ENCODE measurements at regions not wholly inside any gene's neighbourhood (a gene's known extent, or its start where the extent isn't known, plus 50 kb on each side); places are given as distances from the start of the nearest gene placed in this dataset.

DNA sequence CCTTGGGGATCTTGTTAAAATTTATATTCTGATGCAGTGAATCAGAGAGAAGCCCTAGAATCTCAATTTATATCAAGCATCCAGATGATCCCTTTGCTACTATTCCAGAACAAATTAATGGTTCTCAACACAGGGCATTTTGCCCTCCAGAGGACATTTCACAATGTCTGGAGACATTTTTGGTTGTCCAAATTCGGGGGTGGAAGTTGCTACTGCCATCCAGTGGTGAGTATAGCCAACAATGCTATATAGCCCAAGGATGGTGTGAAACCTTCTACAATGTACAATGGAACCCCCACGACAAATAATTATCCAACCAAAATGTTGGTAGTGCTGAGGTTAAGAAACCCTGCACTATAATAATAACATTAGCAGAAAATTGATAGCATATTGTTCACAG is 2440.0 kb downstream of the PCDH7 start:
- peak; percentile 3 for DNase-seq

DNA sequence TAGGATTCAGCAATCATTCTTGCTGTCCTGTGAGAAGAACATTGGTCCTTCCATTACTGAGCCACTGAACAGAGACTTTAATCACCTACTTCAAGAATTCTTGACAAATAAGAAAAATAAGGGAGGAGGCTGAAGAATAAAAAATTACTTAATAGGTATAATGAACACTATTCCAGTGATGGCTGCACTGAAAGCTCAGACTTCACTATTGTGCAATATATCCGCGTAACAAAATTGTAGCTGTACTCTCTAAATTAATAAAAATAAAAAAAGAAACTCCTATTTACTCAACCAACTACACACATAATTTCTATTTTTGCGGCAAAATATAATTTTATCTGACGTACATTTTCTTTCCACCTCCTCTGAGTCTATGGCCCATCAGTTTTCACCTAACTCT is 2441.0 kb downstream of the PCDH7 start:
- DNase-seq: no peak

DNA sequence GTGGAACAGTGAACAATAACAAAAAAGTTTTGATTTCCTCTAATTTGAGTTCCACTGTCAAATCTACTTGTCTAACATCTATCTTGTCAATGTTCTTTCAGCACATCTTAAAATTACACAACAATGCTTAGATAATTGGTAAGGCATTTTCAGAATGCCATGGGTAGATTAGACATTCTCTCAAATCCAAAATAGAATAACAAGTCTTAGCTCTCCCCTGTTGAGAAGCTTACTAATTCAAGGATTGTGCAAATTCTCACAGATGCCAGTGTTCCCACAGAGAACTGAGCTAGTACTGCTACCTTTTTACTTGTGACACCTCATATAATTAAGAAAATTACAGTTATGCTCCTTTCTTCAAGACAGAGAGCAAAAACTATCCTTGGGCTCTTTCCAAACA is 2442.0 kb downstream of the PCDH7 start:
- DNase-seq: no peak

- DNase-seq: peak; percentile 33
Observed at GRCh38 chr4:33171873-33172525, 2451.8 kb downstream of the PCDH7 start.

DNA sequence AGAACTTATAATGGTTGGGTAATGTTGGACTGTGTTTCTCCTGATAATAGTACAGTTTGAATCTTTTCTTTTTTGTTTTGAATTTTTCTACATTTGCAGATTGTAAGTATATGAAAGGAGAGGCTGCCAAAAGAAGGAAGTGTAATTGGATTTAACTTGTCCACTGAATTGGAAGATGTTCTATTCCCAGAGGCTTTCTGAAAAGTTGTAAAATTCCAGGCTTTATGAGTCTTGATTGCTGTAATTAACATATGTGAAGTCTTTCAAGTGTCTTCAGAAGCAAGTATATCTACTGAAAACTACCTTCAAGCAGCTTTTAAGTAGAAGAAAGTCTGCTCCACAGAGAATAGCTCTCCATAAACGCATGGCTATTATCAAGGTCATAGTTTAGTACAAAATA is 2456.4 kb downstream of the PCDH7 start:
- no peak for DNase-seq

DNA sequence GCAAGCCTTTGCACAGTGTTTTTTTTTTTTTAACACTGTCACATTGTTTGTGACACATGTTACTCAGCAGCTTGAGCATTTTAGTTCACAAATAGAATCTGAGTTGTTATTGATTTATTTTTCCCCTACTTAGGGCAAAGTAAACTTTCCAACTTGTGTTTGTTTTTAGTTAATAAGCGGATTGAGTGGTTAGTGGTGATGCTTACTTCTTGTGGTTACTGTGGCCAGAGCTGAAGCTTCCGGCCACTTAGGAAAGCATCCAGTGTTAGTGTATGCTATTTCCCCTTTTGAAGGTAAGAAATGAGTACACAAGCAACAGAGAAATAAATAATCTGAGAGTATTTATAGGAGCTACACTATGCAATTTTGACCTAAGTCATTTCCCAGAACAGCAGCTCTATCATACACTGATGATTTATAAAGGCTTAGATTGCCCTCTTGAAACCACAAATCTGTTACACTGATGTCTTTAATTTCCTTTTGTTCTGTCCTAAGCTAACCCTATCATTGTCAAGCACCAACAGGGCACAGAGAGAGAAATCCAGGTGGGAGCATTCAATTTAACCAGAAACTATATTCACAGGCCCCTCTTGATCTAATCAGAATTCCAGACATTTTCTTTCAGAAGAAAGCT is 2464.6 kb downstream of the PCDH7 start:
- DNase-seq: no peak

DNA sequence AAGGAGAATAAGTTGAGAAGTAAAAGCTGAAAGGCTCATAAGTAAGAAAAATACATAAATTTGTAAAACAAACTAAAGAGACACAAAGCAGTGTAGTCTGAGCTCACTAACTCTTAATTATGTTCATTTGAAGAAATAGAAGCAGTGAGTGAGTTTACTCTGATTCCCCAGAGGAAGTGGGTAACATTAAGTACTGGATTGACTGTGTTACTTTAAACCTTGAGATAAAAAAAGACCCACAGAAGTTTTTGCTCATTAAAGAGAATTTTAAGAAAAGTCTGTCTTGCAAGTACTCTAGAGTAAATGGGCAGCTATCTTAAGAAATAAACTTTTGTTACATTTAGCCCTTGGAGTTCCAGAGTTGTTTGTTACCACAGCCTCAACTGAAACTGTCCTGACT is 2466.9 kb downstream of the PCDH7 start:
- no peak for DNase-seq

DNA sequence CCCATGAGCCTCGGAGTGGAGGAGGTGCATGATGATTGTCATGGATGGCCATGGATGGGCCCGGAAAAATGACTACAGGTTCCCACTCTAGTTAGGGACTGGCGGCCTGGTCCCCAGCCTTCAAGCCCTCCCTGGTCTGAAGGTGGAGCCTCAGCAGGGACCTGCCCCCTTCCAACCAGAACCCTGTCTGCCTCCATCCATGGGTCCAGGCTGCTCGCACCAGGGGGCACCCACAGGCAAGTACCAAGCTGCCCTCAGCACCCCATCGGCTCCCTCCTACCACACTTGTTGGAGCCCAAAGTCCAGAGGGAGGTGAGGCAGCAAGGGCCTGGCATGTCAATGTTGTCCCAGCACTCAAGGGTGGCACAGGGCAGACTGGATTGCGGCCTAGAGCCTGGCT is 2468.6 kb downstream of the PCDH7 start:
- no peak for DNase-seq

DNA sequence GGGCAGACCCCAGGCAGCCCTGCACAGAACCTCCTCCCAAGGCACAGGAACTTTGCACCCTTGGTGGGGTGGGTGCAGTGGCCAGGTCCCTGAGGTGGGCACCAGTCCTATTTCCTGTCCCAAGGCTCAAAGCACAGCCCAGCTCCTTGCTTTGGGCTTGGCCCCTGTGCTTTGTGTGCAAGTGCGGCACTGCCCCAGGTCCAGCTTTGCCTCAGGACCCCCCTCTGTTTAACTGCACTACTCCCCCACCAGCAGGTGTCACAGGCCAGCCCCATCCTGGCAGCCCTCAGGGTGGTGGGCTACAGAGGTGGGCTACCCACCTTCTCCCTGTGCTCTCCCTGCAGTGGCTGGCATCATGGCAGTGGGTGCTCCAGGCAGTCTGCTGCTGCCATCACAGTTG is 2469.0 kb downstream of the PCDH7 start:
- DNase-seq: no peak

- DNase-seq: no peak
Observed at GRCh38 chr4:33193109-33193508, 2472.9 kb downstream of the PCDH7 start.

DNA sequence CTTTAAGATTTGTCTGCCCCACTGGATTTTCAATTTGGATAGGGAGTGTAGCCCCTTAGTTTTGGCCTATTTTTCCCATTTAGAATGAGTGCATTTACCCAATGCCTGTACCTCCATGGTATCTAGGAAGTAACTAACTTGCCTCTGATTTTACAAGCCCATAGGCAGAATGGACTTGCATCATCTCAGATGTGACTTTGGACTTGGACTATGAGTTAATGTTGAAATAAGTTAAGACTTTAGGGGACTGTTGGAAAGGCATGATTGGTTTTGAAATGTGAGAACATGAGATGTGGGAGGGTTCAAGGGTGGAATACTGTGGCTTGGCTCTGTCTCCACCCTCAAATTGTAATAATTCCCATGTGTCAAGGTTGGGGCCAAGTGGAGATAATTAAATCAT is 2480.2 kb downstream of the PCDH7 start:
- no peak for DNase-seq

DNA sequence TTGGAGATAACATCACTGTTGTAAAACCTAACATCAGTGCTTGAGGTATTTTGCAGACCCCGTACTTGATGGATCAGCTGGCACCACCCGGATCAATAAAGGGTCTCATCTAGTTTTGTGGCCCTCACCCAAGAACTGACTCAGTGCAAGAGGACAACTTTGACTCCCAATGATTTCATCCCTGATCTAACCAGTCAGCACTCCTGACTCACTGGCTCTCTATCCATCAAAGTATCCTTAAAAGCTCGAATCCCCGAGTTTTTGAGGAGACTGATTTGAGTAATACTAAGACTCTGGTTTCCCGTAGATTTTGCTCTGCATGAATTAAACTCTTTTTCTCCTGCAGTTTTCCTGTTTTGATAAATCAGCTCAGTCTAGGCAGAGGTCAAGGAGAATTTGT is 2498.1 kb downstream of the PCDH7 start:
- no peak for DNase-seq

GRCh38 chr4:33226133-33226532 is 2506.0 kb downstream of the PCDH7 start:
- DNase-seq: no peak

DNA sequence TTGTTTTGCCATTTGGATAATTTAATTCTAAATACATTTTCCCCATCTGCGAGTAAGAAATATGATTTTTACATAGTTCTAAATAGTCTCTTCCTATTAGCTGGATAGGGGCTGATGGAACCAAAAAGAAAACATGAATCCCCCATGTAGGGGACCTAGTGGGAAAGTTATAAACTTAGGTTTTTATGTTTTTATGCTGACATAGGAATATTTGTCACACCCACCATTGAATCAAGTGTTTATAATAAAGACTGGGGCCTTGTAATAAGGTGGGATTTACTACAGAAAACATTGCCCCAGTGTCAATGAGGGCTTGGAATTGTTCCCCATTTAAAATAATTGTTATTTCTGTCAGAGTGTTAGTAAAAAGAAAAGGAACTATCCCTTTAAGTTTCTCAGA is 2506.6 kb downstream of the PCDH7 start:
- DNase-seq: no peak

- no peak for DNase-seq
Observed at GRCh38 chr4:33255094-33255493, 2534.9 kb downstream of the PCDH7 start.

DNA sequence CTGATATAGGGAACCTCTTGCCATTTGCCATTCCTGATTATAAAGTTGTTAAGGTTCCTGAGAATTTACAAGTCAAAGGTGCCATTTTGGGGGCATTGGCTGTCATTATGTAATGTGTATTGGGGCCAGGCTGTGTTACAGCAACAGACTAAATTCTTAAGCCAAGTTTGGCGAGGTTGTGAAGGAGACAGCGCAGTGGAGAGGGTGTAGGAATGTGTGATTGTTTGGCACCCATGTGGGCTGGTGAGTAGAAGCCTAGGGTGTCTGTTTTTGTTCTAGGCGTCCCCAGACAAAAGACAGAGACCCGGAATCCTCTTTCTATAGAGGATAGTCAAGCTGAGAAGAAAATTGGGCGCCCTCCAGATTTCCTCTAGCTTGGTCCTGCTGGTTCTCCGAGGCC is 2535.3 kb downstream of the PCDH7 start:
- DNase-seq: no peak

DNA sequence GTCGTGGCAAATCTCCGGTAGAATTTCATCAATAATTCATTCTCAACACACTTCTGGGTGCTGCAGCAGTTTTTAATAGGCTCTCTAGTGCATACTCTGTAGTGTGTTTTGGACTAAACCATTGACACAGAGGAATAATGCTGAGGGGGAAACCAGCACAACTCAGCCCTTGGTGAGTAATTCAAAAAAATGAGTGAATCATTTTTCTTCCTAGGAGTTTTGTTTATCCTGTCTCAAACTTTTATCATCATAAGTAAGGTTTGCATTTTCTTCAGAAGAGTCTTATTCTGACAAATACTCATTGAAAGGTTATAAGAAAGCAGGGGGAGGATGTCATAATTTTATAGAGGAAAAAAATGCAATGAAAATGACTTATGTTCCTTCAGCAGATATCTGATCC is 2542.7 kb downstream of the PCDH7 start:
- DNase-seq: no peak

GRCh38 chr4:33268776-33269175 is 2548.6 kb downstream of the PCDH7 start:
- no peak for DNase-seq

GRCh38 chr4:33270403-33270802 is 2550.2 kb downstream of the PCDH7 start:
- DNase-seq: no peak

GRCh38 chr4:33272722-33273121 is 2552.6 kb downstream of the PCDH7 start:
- DNase-seq: no peak

- DNase-seq: no peak
Observed at GRCh38 chr4:33283818-33284217, 2563.6 kb downstream of the PCDH7 start.

DNA sequence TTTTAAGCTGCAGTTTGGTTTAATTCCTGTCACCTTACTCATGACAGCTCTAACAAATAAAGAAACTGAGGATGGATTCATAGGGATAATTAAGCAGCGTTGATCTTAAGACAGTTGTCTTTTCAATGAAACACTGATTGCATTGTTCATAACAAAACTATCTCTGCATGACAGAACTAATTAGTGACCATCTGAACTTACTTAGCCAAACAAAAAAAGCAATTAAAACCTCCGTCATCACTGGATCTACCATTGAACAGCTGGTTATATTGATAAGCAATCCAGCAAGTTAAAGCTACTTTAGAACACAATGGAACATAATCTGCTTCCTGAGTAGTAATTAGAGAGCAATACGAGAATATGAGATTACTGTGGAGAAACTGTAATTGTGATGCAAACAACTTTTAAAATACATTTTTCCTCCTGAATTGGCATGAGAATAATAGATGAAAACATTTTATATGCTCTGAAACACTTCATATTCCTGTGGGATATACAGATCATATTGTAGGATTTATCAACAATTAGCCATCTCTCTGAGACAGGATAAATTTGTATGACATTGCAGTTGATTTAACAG is 2576.8 kb downstream of the PCDH7 start:
- peak; percentile 81 for DNase-seq

DNA sequence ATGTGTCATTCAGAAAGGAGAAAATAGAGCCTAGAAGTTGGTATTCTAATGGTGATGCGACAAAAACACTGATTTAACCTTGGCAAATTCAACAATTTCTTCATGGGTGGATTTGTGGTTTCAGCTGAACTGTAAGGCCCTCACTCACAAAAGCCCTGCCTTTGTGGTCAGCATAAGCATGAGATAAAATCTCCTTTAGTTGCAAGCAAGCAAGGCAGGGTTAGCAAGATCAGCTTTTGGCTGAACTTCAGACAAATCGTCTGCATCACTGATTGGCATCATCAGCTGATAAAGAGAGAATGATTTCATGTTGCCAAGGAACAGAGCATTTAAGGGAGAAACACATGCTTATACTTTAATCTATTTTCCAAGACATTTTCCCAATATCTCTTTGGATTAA is 2582.2 kb downstream of the PCDH7 start:
- no peak for DNase-seq

DNA sequence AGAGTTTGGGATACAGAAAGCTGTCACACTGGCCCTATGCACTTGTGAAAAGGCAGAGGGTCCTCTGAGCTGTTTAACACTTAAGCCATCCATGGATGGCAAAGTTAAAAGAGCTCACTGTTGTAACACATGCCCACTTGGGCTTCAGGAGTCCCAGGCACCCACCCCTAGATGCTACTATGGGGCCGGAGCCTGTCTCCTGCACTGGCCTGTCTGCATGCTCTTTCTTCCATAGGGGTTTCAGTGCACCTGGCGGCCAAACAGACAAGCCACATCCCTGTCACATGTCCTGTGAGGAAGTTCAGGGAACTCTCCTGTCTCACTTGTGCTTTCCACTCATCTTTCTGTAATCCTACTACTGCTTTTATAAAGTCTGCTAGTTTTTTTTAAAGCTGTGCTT is 2586.0 kb downstream of the PCDH7 start:
- no peak for DNase-seq

DNA sequence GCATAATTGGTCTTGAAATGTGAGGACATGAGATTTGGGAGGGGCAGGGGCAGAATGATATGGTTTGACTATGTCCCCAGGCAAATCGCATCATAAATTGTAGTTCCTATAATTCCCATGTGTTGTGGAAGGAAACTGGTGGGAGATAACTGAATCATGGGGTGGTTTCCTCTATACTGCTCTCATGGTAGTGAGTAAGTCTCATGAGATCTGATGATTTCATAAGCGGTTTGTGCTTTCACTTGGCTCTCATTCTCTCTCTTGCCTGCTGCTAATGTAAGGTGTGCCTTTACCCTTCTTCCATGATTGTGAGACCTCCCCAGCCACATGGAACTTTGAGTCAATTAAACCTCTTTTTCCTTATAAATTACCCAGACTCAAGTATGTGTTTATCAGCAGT is 2595.9 kb downstream of the PCDH7 start:
- DNase-seq: no peak

Data from COR-L47 (cell line).